HEK293T (cell line): ENCODE measurements at regions not wholly inside any gene's neighbourhood (a gene's known extent, or its start where the extent isn't known, plus 50 kb on each side); places are given as distances from the start of the nearest gene placed in this dataset.

ENCODE experiments used
- ELF4 ChIP-seq: fragments of 450-650 bp; IDR thresholded peaks from 2 replicates; pipeline ENCODE4 v1.6.1; 2017; ENCODE audit warnings: antibody characterized with exemption
- FOXA1 ChIP-seq: fragments of 450-650 bp; IDR thresholded peaks from 2 replicates; pipeline ENCODE4 v1.6.1; 2016; ENCODE audit warnings: mild to moderate bottlenecking
- FOXM1 ChIP-seq: fragments of 450-650 bp; IDR thresholded peaks from 2 replicates; pipeline ENCODE4 v1.6.1; 2017; ENCODE audit warnings: mild to moderate bottlenecking, borderline replicate concordance
- HDGF ChIP-seq: fragments of 450-650 bp; IDR thresholded peaks from 2 replicates; pipeline ENCODE4 v1.6.1; 2017; ENCODE audit warnings: antibody characterized with exemption, borderline replicate concordance
- SP1 ChIP-seq: fragments of 450-650 bp; IDR thresholded peaks from 2 replicates; pipeline ENCODE4 v1.6.1; 2017
- ZNF384 ChIP-seq: fragments of 450-650 bp; IDR thresholded peaks from 2 replicates; pipeline ENCODE4 v1.6.1; 2016

GRCh38 chr1:2967329-2967725 lies 53.9 kb upstream of the ACTRT2 start:
- TF ChIP-seq ELF4: no peak
- TF ChIP-seq HDGF: no peak
- TF ChIP-seq FOXA1: no peak
- no peak for TF ChIP-seq ZNF384
- TF ChIP-seq FOXM1: no peak
- TF ChIP-seq SP1: no peak
